Cardiac fibroblast (primary cell): ENCODE measurements at regions not wholly inside any gene's neighbourhood (a gene's known extent, or its start where the extent isn't known, plus 50 kb on each side); places are given as distances from the start of the nearest gene placed in this dataset.
A peak's percentile ranks its signal among the peaks of the same experiment; 100 is the strongest.
"Not testable (repeated sequence)": the region's sequence is repeated elsewhere in the genome, so short reads cannot be mapped to it uniquely, and the experiment has no call there.

Experiments
- DNase-seq, 2 donors: peaks; one replicate each; pipeline versions ENCODE4 v3.0.0 to v3.0.0-alpha.2; 2010; ENCODE audit warnings: low read depth in 2 of 2
- H3K4me3 ChIP-seq, 2 donors: replicated peaks in 1 of 2; 1 replicate in 1 of 2; 2 replicates in 1 of 2; pipeline ENCODE4 v1.5.1; 2011; ENCODE audit warnings: low read depth in 2 of 2, low read length in 2 of 2, mild to moderate bottlenecking in 2 of 2, moderate library complexity in 1 of 2
- CTCF ChIP-seq: IDR thresholded peaks from one replicate; pipeline ENCODE4 v1.5.1; 2011; ENCODE audit warnings: low read depth, mild to moderate bottlenecking, low read length, inconsistent platforms

DNA sequence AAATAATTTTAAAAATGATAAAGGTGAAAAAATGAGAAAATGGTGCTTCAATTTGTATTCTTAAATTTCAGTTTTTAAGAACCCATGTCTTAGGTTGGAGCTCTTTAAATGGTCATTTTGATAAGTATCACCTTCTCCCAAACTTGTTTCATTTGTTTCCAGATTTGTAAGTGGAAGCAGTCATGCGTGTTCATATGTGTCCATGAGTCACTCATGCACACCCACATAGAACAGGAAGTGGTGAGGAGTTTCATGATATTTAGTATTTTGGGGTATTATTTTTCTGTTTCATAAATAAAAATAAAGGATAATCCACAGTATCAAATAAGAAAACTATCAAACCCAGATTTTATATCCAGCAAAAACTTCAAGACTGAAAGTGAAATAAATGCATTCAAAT is 570.4 kb upstream of the ST8SIA4 start:
- no peak for TF ChIP-seq CTCF
- H3K4me3 ChIP-seq, result no peak overlapping the region
- DNase-seq, result peak in 1 of 2 donors; percentile 11

GRCh38 chr5:101461455-101461854 is 558.4 kb upstream of the ST8SIA4 start:
- no peak overlapping the region for H3K4me3 ChIP-seq
- TF ChIP-seq CTCF, result no peak
- DNase-seq, result no peak

GRCh38 chr5:101458587-101458986 is 555.5 kb upstream of the ST8SIA4 start:
- no peak for DNase-seq
- TF ChIP-seq CTCF, result no peak
- no peak overlapping the region for H3K4me3 ChIP-seq

DNA sequence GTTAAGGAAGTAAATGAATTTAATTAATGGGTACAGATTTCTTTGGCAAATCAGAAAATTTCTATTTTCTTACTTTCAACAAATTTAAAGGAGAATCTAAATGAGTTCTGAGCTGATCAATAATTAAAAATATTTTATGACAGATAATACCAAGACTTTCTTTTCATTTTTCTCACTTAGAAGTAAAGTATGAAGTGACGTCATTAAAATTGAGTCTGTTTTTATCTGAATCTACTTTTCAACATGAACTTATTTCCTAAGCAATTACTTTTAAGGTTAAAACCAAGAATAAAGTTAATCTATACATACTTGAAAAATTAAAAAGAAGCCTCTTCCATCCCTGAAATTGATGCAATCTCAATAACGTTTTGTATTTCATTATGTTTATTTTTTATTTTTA is 552.8 kb upstream of the ST8SIA4 start:
- no peak for TF ChIP-seq CTCF
- H3K4me3 ChIP-seq, result no peak overlapping the region
- no peak for DNase-seq

DNA sequence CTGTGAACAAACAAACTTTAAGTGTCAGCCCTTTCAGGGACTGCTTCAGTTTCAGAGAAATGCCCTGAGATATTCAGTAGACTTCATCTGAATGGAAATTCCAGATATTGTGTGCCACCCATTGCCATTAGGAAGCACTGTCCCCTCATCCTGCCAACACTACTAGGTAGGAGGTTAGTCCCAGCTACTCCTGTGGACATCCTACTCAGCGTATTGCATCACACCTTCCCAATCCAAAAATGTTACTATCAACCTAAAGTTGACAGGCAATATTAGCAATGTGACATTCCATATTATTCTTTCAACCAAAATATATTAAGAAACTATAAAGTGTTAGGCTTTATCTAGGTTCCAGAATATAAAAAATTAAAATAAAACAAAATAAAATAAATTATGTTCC is 552.0 kb upstream of the ST8SIA4 start:
- DNase-seq, result no peak
- no peak for TF ChIP-seq CTCF
- H3K4me3 ChIP-seq, result no peak overlapping the region

DNA sequence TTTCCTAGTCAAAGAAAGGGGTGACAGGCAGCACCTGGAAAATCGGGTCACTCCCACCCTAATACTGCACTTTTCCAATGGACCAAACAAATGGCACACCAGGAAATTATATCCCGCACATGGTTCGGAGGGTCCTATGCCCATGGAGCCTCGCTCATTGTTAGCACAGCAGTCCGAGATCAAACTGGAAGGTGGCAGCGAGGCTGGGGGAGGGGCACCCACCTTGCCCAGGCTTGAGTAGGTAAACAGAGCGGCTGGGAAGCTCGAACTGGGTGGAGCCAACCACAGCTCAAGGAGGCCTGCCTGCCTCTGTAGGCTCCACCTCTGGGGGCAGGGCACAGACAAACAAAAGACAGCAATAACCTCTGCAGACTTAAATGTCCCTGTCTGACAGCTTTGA is 539.2 kb upstream of the ST8SIA4 start:
- not testable (repeated sequence) for DNase-seq, H3K4me3 ChIP-seq

GRCh38 chr5:101440173-101440572 is 537.1 kb upstream of the ST8SIA4 start:
- TF ChIP-seq CTCF, result no peak
- H3K4me3 ChIP-seq, result no peak overlapping the region
- no peak for DNase-seq
